Colonic mucosa (tissue), 4 donors: ENCODE measurements at regions not wholly inside any gene's neighbourhood (a gene's known extent, or its start where the extent isn't known, plus 50 kb on each side); places are given as distances from the start of the nearest gene placed in this dataset.

Experiments used
- DNase-seq: peaks from one replicate; pipeline ENCODE4 v3.0.0-alpha.2; 2020
- H3K27ac ChIP-seq: fragments of 200-600 bp; one replicate; pipeline ENCODE4 v1.8.0; 2021
- H3K27me3 ChIP-seq: fragments of 200-600 bp; one replicate; pipeline ENCODE4 v1.8.0; 2021
- H3K36me3 ChIP-seq: fragments of 200-600 bp; one replicate; pipeline ENCODE4 v1.8.0; 2021
- H3K4me1 ChIP-seq: fragments of 200-600 bp; one replicate; pipeline ENCODE4 v1.8.0; 2021; ENCODE audit warnings: mild to moderate bottlenecking
- H3K4me3 ChIP-seq: fragments of 200-600 bp; one replicate; pipeline ENCODE4 v1.8.0; 2021
- H3K9ac ChIP-seq, 2 donors: one replicate each; pipeline ENCODE4 v1.7.0; 2013; ENCODE audit warnings: control low read depth in 2 of 2, low read depth in 2 of 2, low read length in 2 of 2
- H3K9me3 ChIP-seq: fragments of 200-600 bp; one replicate; pipeline ENCODE4 v1.8.0; 2021
- intact Hi-C: fragments of 100-400 bp; cut with DNase I; formaldehyde crosslinking; loops from one replicate; pipeline ENCODE4 v1.14.1; 2022
- TF ChIP-seq, protein P1 (sequence below): fragments of 200-600 bp; IDR thresholded peaks from one replicate; pipeline ENCODE4 v1.8.0; 2022; ENCODE audit warnings: antibody characterized with exemption, mild to moderate bottlenecking
- donor health status: healthy.
- donor health status: DM: no; HTN: no; CAD: no.
- donor health status: DM: no; HTN: no; CAD: no.

DNA sequence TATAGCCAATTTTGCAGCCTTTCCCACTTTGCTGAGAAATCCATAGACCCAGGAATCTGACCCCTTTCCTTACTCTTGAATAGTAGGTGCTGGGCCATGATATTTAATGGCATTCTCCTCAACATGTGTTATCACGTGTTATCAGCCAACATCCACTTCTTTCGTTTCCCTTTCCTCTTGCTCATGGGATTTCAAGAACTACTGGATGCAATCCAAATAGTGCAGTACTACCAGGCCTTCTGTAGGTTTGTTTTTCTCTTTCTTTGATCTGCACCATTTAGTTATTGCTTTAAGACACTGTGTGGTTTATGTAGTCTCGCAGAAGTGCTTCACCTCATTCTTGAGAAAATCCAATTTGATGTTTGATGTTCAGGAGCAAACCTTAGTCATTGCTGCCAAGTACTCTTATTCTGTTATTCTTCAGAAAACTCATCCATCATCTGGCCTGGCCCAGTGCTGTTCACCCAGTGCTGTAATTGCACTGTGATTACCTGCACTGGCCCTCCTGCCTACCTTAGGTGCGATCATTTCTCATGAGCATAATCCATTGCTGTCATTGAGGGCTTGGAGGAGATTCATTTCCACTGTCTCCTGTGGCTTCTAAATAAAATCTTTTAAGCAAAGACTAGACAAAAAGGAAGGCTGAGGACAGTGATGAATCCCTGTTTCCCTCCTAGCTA lies 315.3 kb downstream of the BMPER start:
- TF ChIP-seq, protein P1, sequence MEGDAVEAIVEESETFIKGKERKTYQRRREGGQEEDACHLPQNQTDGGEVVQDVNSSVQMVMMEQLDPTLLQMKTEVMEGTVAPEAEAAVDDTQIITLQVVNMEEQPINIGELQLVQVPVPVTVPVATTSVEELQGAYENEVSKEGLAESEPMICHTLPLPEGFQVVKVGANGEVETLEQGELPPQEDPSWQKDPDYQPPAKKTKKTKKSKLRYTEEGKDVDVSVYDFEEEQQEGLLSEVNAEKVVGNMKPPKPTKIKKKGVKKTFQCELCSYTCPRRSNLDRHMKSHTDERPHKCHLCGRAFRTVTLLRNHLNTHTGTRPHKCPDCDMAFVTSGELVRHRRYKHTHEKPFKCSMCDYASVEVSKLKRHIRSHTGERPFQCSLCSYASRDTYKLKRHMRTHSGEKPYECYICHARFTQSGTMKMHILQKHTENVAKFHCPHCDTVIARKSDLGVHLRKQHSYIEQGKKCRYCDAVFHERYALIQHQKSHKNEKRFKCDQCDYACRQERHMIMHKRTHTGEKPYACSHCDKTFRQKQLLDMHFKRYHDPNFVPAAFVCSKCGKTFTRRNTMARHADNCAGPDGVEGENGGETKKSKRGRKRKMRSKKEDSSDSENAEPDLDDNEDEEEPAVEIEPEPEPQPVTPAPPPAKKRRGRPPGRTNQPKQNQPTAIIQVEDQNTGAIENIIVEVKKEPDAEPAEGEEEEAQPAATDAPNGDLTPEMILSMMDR = no peak
- intact Hi-C loops = no loop called here
- DNase-seq = no peak

GRCh38 chr7:34222316-34222715 lies 317.0 kb downstream of the BMPER start:
- no peak overlapping the region for H3K27ac ChIP-seq
- H3K4me1 ChIP-seq = no peaks in the 10 kb centered on the region
- H3K36me3 ChIP-seq = no peaks in the 10 kb centered on the region
- no peak overlapping the region for H3K4me3 ChIP-seq
- H3K27me3 ChIP-seq = no peaks in the 10 kb centered on the region
- no peak overlapping the region for H3K9ac ChIP-seq
- intact Hi-C loops = no loop called here
- no peak for DNase-seq
- H3K9me3 ChIP-seq = no peaks in the 10 kb centered on the region
- TF ChIP-seq, protein P1 = no peak

More for the DNA sequence above, 315.3 kb downstream of the BMPER start:
- no peaks in the 10 kb centered on the region for H3K9me3 ChIP-seq
- no peaks in the 10 kb centered on the region for H3K36me3 ChIP-seq
- no peak overlapping the region for H3K4me3 ChIP-seq
- H3K4me1 ChIP-seq = no peaks in the 10 kb centered on the region
- H3K27me3 ChIP-seq = no peaks in the 10 kb centered on the region
- H3K9ac ChIP-seq = no peak overlapping the region
- H3K27ac ChIP-seq = no peak overlapping the region

DNA sequence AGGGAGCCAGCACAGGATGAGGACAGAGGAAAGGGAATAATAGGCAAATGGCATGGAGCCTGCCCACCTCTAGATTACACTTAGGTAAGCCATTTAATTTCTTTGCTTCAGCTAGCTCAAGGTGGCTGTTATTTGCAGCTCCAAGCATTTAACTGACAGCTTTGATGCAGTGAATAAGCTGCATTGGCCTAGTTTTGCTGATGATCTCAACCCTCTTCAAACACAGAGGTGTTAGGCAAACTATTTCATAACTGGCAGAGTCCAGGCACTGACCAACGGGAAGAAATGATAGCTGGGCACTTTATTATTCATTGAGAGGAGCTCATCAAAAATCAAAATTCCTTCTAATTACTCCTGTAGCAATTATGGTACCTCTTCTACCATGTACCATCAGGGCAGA lies 317.4 kb downstream of the BMPER start:
- TF ChIP-seq, protein P1 = no peak
- Histone ChIP-seq H3K4me1 (no peaks in the 10 kb centered on the region), H3K4me3 (no peak overlapping the region), H3K27me3 (no peaks in the 10 kb centered on the region), H3K9me3 (no peaks in the 10 kb centered on the region), H3K36me3 (no peaks in the 10 kb centered on the region), H3K27ac (no peak overlapping the region), H3K9ac (no peak overlapping the region)
- no peak for DNase-seq
- intact Hi-C loops = no loop called here

- no peaks in the 10 kb centered on the region for H3K9me3 ChIP-seq
- H3K27me3 ChIP-seq = no peaks in the 10 kb centered on the region
- no peak overlapping the region for H3K27ac ChIP-seq
- no peak overlapping the region for H3K9ac ChIP-seq
- H3K36me3 ChIP-seq = no peaks in the 10 kb centered on the region
- no peaks in the 10 kb centered on the region for H3K4me1 ChIP-seq
- TF ChIP-seq, protein P1 = no peak
- H3K4me3 ChIP-seq = no peak overlapping the region
- no peak for DNase-seq
- intact Hi-C loops = no loop called here
Observed at GRCh38 chr7:34224281-34224680, 318.9 kb downstream of the BMPER start.

- no peaks in the 10 kb centered on the region for H3K36me3 ChIP-seq
- intact Hi-C loops = no loop called here
- H3K9me3 ChIP-seq = no peaks in the 10 kb centered on the region
- no peaks in the 10 kb centered on the region for H3K27me3 ChIP-seq
- H3K4me3 ChIP-seq = no peak overlapping the region
- no peak overlapping the region for H3K9ac ChIP-seq
- no peak overlapping the region for H3K27ac ChIP-seq
- H3K4me1 ChIP-seq = no peaks in the 10 kb centered on the region
- TF ChIP-seq, protein P1 = no peak
- DNase-seq = no peak
Observed at GRCh38 chr7:34225193-34225592, 319.9 kb downstream of the BMPER start.
